Activated B cell treated with CpG ODN at 0.5 μM for 24 hours (primary cell): ENCODE measurements at regions not wholly inside any gene's neighbourhood (a gene's known extent, or its start where the extent isn't known, plus 50 kb on each side); places are given as distances from the start of the nearest gene placed in this dataset.

Experiments
- ATAC-seq: fragments of 200-7000 bp; cut with Tn5 transposase; one replicate; pipeline ENCODE4 v1.10.0; 2021; ENCODE audit warnings: low read depth, mild to moderate bottlenecking, moderate library complexity
- CTCF ChIA-PET: fragments of 350-600 bp; sonication (Branson Sonifier 250); formaldehyde crosslinking; loops from one replicate; lab custom pipeline; 2021; ENCODE audit warnings: antibody characterized with exemption; lab: Charles Lee
- POLR2A ChIA-PET: fragments of 350-600 bp; sonication (Branson Sonifier 250); formaldehyde crosslinking; loops from one replicate; lab custom pipeline; 2021; ENCODE audit warnings: antibody characterized with exemption; lab: Charles Lee
- DNase-seq: peaks from one replicate; pipeline ENCODE4 v3.0.0; 2022
- H3K27ac Mint-ChIP-seq: one replicate; pipeline ENCODE4 v1.8.0; 2020; ENCODE audit warnings: mixed read lengths
- H3K27me3 Mint-ChIP-seq: one replicate; pipeline ENCODE4 v1.8.0; 2021; ENCODE audit warnings: mixed read lengths
- H3K36me3 Mint-ChIP-seq: one replicate; pipeline ENCODE4 v1.8.0; 2021; ENCODE audit warnings: low read depth, mixed read lengths
- H3K4me1 Mint-ChIP-seq: one replicate; pipeline ENCODE4 v1.8.0; 2021; ENCODE audit warnings: mixed read lengths
- H3K4me3 Mint-ChIP-seq: one replicate; pipeline ENCODE4 v1.8.0; 2020; ENCODE audit warnings: mild to moderate bottlenecking, mixed read lengths
- H3K9me3 Mint-ChIP-seq: one replicate; pipeline ENCODE4 v1.8.0; 2020; ENCODE audit warnings: mixed read lengths
- intact Hi-C: fragments of 100-400 bp; cut with micrococcal nuclease; formaldehyde crosslinking; loops from one replicate; pipeline ENCODE4 v1.15.1; 2024
- TF ChIP-seq, protein P1 (sequence below): fragments of 200-600 bp; IDR thresholded peaks from one replicate; pipeline ENCODE4 v1.8.0; 2022; ENCODE audit warnings: antibody characterized with exemption, mild to moderate bottlenecking

DNA sequence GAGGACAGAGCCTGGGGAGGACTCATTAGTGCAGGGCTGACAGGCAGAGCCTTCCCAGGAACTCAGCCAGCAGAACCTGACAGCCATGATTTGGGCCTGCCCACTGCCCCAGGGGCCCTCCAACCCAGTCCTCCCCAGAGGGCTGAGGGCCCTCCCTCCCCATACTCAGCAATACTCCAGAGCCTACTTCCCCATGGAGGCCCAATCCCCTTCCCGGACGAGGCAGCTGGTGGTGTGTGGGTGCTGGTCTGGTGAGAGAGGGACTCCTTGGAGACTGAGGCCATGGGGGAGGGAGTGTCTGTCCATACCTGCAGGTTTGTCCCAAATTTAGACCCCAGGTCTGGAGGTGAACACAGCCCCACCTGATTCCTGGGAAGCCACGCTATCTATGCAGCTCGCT is 120.9 kb upstream of the MLN start:
- ATAC-seq (no peak), DNase-seq (no peak)
- CTCF ChIA-PET, result no interaction called here
- H3K27ac Mint-ChIP-seq, result no peak overlapping the region
- H3K4me1 Mint-ChIP-seq, result peaks cover under 1% of the 10 kb centered on the region
- intact Hi-C loops, result no loop called here
- no peak overlapping the region for H3K4me3 Mint-ChIP-seq
- H3K9me3 Mint-ChIP-seq, result no peaks in the 10 kb centered on the region
- TF ChIP-seq, protein P1, sequence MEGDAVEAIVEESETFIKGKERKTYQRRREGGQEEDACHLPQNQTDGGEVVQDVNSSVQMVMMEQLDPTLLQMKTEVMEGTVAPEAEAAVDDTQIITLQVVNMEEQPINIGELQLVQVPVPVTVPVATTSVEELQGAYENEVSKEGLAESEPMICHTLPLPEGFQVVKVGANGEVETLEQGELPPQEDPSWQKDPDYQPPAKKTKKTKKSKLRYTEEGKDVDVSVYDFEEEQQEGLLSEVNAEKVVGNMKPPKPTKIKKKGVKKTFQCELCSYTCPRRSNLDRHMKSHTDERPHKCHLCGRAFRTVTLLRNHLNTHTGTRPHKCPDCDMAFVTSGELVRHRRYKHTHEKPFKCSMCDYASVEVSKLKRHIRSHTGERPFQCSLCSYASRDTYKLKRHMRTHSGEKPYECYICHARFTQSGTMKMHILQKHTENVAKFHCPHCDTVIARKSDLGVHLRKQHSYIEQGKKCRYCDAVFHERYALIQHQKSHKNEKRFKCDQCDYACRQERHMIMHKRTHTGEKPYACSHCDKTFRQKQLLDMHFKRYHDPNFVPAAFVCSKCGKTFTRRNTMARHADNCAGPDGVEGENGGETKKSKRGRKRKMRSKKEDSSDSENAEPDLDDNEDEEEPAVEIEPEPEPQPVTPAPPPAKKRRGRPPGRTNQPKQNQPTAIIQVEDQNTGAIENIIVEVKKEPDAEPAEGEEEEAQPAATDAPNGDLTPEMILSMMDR, result no peak
- H3K27me3 Mint-ChIP-seq, result no peaks in the 10 kb centered on the region
- no peaks in the 10 kb centered on the region for H3K36me3 Mint-ChIP-seq
- POLR2A ChIA-PET, result no interaction called here

DNA sequence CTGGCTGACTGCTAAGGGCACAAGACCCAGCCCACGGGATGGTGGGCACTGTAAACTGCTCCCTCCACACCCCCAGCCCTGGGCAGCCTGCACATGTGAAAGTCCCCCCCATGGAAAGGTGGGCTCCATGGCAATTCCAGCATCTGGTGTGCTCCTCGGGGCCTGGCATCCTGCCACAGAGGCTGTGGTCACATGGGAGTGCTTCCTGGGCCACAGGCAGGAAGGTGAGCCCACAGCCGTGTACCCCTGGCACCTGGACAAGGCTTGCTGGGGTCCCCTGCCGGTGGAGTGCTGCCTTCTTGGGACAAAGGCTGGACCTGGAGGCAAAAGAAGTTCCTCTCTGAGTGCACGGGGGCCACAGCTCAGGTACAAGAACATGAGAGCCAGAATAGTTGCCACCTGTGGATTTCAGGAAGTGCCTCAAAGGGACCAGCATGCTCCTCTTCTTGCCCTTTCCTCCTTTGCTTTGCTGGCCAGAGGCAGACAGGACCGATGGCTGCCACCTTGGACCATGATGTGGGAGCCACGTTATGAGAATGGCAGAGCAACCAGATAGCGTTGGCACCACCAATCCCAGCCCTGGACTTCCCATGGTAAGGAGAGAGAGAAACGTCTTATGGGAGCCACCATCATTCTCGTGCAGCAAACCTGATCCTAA is 120.2 kb upstream of the MLN start:
- POLR2A ChIA-PET, result no interaction called here

DNA sequence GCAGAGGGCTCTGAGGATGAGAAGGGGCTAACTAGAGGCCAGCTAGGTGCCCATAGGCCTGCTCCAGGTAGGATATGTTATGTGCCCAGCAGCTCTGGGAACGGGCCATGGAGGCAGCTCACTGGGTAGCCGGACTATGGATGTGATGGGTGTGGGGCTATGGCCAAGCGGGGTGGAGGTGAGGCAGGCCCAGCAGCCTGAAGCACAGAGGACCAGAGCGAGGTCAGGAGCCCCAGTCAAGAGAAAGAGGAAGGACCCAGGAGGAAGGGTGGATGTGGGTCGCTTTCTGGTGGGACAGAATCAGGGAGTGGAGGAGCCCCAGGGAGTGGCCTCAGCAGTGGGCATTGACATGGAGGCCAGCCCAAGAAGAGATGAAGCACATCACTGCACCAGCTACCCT is 117.9 kb upstream of the MLN start:
- Mint-ChIP-seq H3K27me3 (no peaks in the 10 kb centered on the region), H3K4me1 (no peaks in the 10 kb centered on the region), H3K4me3 (no peak overlapping the region), H3K36me3 (no peaks in the 10 kb centered on the region), H3K9me3 (no peaks in the 10 kb centered on the region), H3K27ac (no peak overlapping the region)
- intact Hi-C loops, result no loop called here
- POLR2A ChIA-PET, result no interaction called here
- ATAC-seq, result no peak
- TF ChIP-seq, protein P1, result no peak
- DNase-seq, result no peak
- CTCF ChIA-PET, result no interaction called here

More for the DNA sequence above, 120.2 kb upstream of the MLN start:
- intact Hi-C loops, result no loop called here
- ATAC-seq (no peak), DNase-seq (no peak)
- Mint-ChIP-seq H3K36me3 (no peaks in the 10 kb centered on the region), H3K27me3 (no peaks in the 10 kb centered on the region), H3K9me3 (no peaks in the 10 kb centered on the region), H3K4me1 (no peaks in the 10 kb centered on the region), H3K4me3 (no peak overlapping the region), H3K27ac (no peak overlapping the region)
- TF ChIP-seq, protein P1, result no peak
- CTCF ChIA-PET, result no interaction called here

DNA sequence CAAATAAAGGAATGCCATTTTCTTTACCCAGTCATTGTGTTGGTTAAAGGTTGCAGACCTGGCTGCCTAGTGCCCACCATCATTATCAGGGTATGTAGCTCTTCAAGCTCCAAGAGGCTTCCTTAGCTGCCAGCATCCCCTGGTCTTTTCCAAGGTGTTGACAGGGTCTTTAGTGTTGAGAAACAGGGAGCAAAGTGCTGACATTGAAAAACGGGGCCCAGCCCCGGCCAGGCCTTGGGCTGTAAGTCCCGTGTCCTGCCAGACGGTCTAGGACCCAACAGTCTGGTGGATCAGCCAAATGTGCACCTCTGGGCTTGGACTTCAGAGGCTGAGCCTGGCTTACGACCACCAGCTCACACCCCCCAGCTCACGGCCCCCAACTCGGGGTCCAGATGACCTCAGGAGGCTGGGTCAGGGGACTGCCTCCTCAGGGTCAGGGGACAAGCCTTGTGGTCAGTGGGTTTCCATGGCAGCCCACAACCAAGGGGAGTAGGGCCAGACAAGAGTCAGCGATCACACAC is 114.4 kb upstream of the MLN start:
- CTCF ChIA-PET, result no interaction called here
- TF ChIP-seq, protein P1, result no peak

DNA sequence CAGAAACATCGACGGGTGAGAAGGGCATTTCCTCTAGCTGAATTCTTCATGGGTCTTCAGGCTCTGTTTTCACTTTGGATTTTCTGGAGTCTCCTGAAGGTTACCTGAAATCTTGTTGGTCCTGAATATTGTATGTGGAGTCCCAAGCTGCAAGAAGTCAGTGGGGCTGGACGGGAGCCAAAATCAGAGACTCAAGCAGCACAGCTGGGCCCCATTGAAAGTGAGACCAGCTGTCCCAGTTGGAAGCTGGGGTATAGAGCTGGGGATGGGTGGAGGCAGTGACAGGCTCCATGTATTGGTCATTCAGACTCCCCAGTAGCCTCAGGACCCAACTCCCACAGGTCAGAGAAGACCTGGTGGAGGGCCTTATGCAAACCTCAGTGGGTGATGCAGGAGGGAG is 111.3 kb upstream of the MLN start:
- CTCF ChIA-PET, result interaction anchor here (0.6 kb wide), 1 partner anchor 222 kb away, joined by 3 read pairs; no protein-coding TSS in a partner anchor
- no peak for DNase-seq
- no peak for ATAC-seq
- Mint-ChIP-seq H3K4me3 (peak overlapping the region; percentile 51), H3K36me3 (no peaks in the 10 kb centered on the region), H3K27me3 (peaks cover 6% of the 10 kb centered on the region), H3K9me3 (no peaks in the 10 kb centered on the region), H3K4me1 (peaks cover 16% of the 10 kb centered on the region), H3K27ac (no peak overlapping the region)
- POLR2A ChIA-PET, result no interaction called here
- TF ChIP-seq, protein P1, result no peak
- intact Hi-C loops, result no loop called here

More for the DNA sequence above, 114.4 kb upstream of the MLN start:
- peaks cover 16% of the 10 kb centered on the region for H3K4me1 Mint-ChIP-seq
- POLR2A ChIA-PET, result no interaction called here
- no peak overlapping the region for H3K27ac Mint-ChIP-seq
- H3K36me3 Mint-ChIP-seq, result no peaks in the 10 kb centered on the region
- H3K27me3 Mint-ChIP-seq, result no peaks in the 10 kb centered on the region
- intact Hi-C loops, result no loop called here
- H3K9me3 Mint-ChIP-seq, result no peaks in the 10 kb centered on the region
- ATAC-seq (no peak), DNase-seq (no peak)
- no peak overlapping the region for H3K4me3 Mint-ChIP-seq
